ENCODE measurements at regions not wholly inside any gene's neighbourhood (a gene's known extent, or its start where the extent isn't known, plus 50 kb on each side); places are given as distances from the start of the nearest gene placed in this dataset.

DNA sequence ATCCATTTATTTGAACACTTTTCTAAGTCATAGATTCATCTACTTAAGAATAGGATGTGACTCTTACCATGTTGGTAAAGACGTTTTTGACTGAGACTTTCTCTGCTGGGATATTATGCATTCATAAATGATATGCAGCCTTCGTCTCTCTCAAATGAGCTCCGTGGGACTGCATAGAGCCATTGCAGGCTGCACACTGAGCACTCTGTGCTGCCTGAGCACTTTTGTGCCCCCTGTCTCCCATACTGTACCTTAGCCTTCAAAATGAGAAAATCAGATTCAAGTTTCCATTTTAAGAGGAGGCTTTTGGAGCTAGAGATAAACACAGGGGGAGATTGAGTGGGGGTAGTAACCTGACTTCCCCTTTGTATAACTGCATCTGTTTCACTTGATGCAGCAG lies 433.6 kb downstream of the ZIC3 start:
- in situ Hi-C loops (cut with MboI; ENCODE audit: low pct_unique_long_range_greater_than_20kb, low sequenced_read_pairs, unreplicated experiment) = no loop called here
- DNase-seq (ENCODE audit: low spot score) = no peak
- TF ChIP-seq, protein P1, sequence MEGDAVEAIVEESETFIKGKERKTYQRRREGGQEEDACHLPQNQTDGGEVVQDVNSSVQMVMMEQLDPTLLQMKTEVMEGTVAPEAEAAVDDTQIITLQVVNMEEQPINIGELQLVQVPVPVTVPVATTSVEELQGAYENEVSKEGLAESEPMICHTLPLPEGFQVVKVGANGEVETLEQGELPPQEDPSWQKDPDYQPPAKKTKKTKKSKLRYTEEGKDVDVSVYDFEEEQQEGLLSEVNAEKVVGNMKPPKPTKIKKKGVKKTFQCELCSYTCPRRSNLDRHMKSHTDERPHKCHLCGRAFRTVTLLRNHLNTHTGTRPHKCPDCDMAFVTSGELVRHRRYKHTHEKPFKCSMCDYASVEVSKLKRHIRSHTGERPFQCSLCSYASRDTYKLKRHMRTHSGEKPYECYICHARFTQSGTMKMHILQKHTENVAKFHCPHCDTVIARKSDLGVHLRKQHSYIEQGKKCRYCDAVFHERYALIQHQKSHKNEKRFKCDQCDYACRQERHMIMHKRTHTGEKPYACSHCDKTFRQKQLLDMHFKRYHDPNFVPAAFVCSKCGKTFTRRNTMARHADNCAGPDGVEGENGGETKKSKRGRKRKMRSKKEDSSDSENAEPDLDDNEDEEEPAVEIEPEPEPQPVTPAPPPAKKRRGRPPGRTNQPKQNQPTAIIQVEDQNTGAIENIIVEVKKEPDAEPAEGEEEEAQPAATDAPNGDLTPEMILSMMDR (IDR thresholded peaks at IDR 0.05; ENCODE audit: extremely low read depth, insufficient read depth, missing control alignments) = no peak

DNA sequence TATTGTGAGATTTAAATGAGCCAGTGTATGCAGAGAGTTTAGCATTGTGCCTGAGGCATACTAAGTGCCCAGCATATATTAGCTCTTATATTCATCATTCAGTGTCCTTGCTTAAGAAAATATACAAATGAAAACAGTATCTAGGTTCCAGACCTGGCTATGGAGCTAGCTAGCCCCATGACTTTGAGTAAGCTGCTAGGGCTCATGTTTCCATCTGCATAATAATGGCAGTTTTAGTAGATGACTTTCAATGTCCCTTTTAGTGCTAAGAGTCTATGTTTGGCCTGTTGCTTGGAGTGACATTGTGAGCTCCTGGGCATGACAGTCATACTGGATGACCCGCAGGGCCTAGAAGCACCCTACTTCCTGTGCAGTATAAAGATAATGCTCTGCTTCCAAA lies 435.3 kb downstream of the ZIC3 start:
- DNase-seq (ENCODE audit: low spot score) = no peak
- in situ Hi-C loops (cut with MboI; ENCODE audit: low pct_unique_long_range_greater_than_20kb, low sequenced_read_pairs, unreplicated experiment) = no loop called here
- TF ChIP-seq, protein P1 (IDR thresholded peaks at IDR 0.05; ENCODE audit: extremely low read depth, insufficient read depth, missing control alignments) = no peak

DNA sequence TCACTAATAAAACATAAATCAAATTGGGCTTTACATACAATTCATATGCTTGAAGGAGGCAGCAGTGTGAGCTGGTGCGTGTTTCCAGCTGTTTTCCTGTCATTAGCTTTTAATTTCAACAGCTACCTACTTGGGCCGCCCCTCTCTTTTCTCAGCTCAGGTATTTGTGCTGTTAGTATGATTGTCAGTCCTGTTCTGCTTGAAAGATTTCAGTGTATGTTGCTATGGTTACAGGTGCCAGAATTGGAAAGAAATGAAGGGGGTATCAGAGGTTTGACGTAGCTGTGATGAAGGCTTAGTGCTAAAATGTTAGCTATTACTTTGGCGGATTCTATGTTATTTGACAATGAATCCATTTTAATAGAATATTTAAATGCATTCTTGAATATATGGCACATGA lies 440.3 kb downstream of the ZIC3 start:
- DNase-seq (ENCODE audit: low spot score) = no peak
- in situ Hi-C loops (cut with MboI; ENCODE audit: low pct_unique_long_range_greater_than_20kb, low sequenced_read_pairs, unreplicated experiment) = no loop called here
- TF ChIP-seq, protein P1 (IDR thresholded peaks at IDR 0.05; ENCODE audit: extremely low read depth, insufficient read depth, missing control alignments) = no peak

DNA sequence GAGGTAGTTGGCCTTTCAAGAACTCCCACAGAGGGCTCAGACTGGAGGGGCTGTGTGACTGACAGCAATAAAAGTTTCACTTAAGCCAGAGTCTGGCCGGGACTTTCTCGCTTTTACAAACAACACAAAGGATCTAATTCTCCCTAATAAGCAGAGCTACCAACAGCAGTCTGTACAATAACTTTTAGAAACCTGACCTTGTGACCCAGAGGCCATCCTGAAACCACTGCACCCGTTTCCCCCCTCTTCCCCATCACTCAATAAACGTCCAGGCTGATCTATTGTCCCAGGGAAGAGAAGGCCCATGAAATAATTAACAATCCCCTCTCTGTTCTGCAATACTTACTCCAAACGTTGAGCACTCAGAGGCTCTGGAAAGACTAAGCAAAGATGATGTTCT lies 442.4 kb downstream of the ZIC3 start:
- DNase-seq (ENCODE audit: low spot score) = no peak
- TF ChIP-seq, protein P1 (IDR thresholded peaks at IDR 0.05; ENCODE audit: extremely low read depth, insufficient read depth, missing control alignments) = no peak
- in situ Hi-C loops (cut with MboI; ENCODE audit: low pct_unique_long_range_greater_than_20kb, low sequenced_read_pairs, unreplicated experiment) = no loop called here

DNA sequence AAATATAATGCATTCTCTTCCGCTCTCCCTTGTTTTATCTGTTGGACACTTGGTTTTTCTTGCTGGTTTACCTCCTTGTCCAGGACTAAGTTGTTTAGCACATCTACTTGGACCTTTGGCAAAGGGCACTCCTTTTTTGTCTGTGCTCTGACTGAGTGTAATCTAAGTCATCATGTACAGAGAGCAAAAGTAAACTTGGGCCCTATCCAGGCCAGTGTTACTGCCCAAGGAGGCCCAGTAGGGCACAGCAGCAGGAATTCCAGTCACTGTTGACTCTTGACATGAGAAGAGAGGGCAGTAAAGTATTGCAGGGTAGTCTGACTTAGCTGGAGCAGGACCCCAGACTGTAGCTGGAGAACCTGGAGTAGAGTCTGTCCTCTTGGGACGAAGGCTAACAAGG lies 445.5 kb downstream of the ZIC3 start:
- TF ChIP-seq, protein P1 (IDR thresholded peaks at IDR 0.05; ENCODE audit: extremely low read depth, insufficient read depth, missing control alignments) = no peak
- in situ Hi-C loops (cut with MboI; ENCODE audit: low pct_unique_long_range_greater_than_20kb, low sequenced_read_pairs, unreplicated experiment) = no loop called here
- no peak for DNase-seq (ENCODE audit: low spot score)

DNA sequence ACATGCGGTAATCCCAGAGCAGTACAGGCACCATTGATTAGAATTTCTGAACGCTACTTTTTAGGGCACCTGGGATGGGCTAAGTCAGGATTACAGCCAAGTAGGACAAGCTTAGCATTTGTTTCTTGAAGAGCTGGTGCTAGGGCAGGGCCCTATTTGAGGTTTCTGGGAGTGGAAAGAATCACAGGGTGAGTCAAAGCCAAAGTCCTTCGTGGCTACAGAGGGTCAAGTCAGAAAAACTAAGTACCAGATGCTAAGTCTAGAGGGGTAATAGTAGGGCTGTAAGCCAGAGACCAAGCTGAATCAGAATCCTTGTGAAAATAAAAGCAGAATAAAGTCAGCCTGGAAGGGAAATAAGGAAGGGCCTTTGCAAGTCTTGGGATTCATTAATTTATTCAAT lies 448.6 kb downstream of the ZIC3 start:
- TF ChIP-seq, protein P1 (IDR thresholded peaks at IDR 0.05; ENCODE audit: extremely low read depth, insufficient read depth, missing control alignments) = no peak
- no peak for DNase-seq (ENCODE audit: low spot score)
- in situ Hi-C loops (cut with MboI; ENCODE audit: low pct_unique_long_range_greater_than_20kb, low sequenced_read_pairs, unreplicated experiment) = no loop called here
